ENCODE measurements at regions not wholly inside any gene's neighbourhood (a gene's known extent, or its start where the extent isn't known, plus 50 kb on each side); places are given as distances from the start of the nearest gene placed in this dataset.

GRCh38 chr20:4605166-4605565 lies 81.1 kb upstream of the PRNP start:
- H3K27ac ChIP-seq = no peak overlapping the region
- no peaks in the 10 kb centered on the region for H3K36me3 ChIP-seq
- no peaks in the 10 kb centered on the region for H3K27me3 ChIP-seq
- H3K9ac ChIP-seq = no peak overlapping the region
- no peak for TF ChIP-seq Cebpa-rat (IDR thresholded peaks at IDR 0.05)
- no peaks in the 10 kb centered on the region for H4K20me1 ChIP-seq
- no peak overlapping the region for H3K4me2 ChIP-seq
- H3K4me1 ChIP-seq = peaks cover 0 to 15% (median 3%) of the 10 kb centered on the region in 10 experiments; a peak in 10 of 20 replicates
- H3K4me3 ChIP-seq = no peak overlapping the region
- no peaks in the 10 kb centered on the region for H3K9me3 ChIP-seq (replicated peaks in 1 of 11)

GRCh38 chr20:4604580-4604979 lies 81.7 kb upstream of the PRNP start:
- no peak for TF ChIP-seq Cebpa-rat (IDR thresholded peaks at IDR 0.05)
- no peak overlapping the region for H3K4me3 ChIP-seq
- H3K4me2 ChIP-seq = no peak overlapping the region
- H3K9ac ChIP-seq = no peak overlapping the region
- no peaks in the 10 kb centered on the region for H4K20me1 ChIP-seq
- no peaks in the 10 kb centered on the region for H3K27me3 ChIP-seq
- H3K27ac ChIP-seq = no peak overlapping the region
- H3K36me3 ChIP-seq = no peaks in the 10 kb centered on the region
- no peaks in the 10 kb centered on the region for H3K9me3 ChIP-seq (replicated peaks in 1 of 11)
- peaks cover 0 to 13% (median 2%) of the 10 kb centered on the region in 10 experiments; a peak in 10 of 20 replicates for H3K4me1 ChIP-seq

DNA sequence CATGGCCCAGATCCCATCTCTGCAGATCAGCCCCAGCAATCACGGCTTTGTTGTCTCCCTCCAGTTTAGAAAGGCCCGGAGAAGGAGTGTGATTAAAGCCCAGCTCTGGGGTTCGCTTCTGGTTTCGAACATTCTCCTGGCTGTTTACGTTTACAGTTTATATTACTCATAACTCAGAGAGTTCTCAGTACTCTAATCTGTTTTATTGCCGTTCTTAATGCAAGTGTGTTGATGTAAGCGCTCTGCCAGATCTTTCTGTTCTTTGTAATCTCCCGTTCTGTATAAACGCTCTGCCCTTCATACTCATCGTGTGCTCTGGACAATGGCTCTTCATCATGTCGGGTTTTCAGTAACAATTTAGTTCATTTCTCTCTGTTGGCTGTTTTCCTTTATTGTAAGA lies 82.5 kb upstream of the PRNP start:
- no peaks in the 10 kb centered on the region for H3K27me3 ChIP-seq
- H3K9ac ChIP-seq = no peak overlapping the region
- no peak for TF ChIP-seq Cebpa-rat (IDR thresholded peaks at IDR 0.05)
- H3K27ac ChIP-seq = no peak overlapping the region
- H3K4me3 ChIP-seq = no peak overlapping the region
- no peaks in the 10 kb centered on the region for H4K20me1 ChIP-seq
- no peak overlapping the region for H3K4me2 ChIP-seq
- H3K9me3 ChIP-seq (replicated peaks in 1 of 11) = no peaks in the 10 kb centered on the region
- H3K36me3 ChIP-seq = no peaks in the 10 kb centered on the region
- H3K4me1 ChIP-seq = peaks cover 0 to 6% (median 0%) of the 10 kb centered on the region in 10 experiments; a peak in 6 of 20 replicates

DNA sequence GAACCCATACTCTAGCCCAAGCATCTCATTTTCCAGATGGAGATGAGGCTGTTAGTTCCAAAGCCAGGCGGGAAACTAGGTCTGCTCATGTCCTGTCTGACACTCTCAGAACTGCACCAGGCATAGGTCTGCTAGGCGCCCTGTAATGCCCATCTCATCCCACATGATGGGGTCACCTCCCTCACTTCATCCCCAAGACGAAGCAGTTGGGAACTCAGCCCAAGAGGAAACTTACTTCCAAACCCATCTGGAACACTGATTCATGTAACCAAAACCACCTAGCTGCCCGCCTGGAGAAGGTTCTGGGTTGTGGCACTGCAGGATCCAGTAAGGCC lies 84.0 kb upstream of the PRNP start:
- Histone ChIP-seq H3K4me2 (no peak overlapping the region), H3K4me3 (no peak overlapping the region), H3K9ac (no peak overlapping the region), H4K20me1 (no peaks in the 10 kb centered on the region), H3K27ac (no peak overlapping the region), H3K27me3 (no peaks in the 10 kb centered on the region), H3K4me1 (peaks cover 0 to under 1% (median 0%) of the 10 kb centered on the region in 10 experiments; a peak in 3 of 20 replicates), H3K9me3 (replicated peaks in 1 of 11) (peaks cover 0 to 3% (median 0%) of the 10 kb centered on the region in 11 experiments; a peak in 1 of 22 replicates), H3K36me3 (no peaks in the 10 kb centered on the region)
- no peak for TF ChIP-seq Cebpa-rat (IDR thresholded peaks at IDR 0.05)

GRCh38 chr20:4601630-4602296 lies 84.5 kb upstream of the PRNP start:
- H3K4me2 ChIP-seq = no peak overlapping the region
- no peaks in the 10 kb centered on the region for H4K20me1 ChIP-seq
- H3K9ac ChIP-seq = 0 out of 22 replicates have a peak overlapping the region, but pooled peaks of 1 of the 11 experiments have one; percentile 9
- no peak for TF ChIP-seq Cebpa-rat (IDR thresholded peaks at IDR 0.05)
- H3K4me3 ChIP-seq = no peak overlapping the region
- H3K36me3 ChIP-seq = no peaks in the 10 kb centered on the region
- H3K27ac ChIP-seq = no peak overlapping the region
- no peaks in the 10 kb centered on the region for H3K27me3 ChIP-seq
- peaks cover 0 to 4% (median 0%) of the 10 kb centered on the region in 11 experiments; a peak in 1 of 22 replicates for H3K9me3 ChIP-seq (replicated peaks in 1 of 11)
- no peaks in the 10 kb centered on the region for H3K4me1 ChIP-seq

GRCh38 chr20:4600308-4601014 lies 85.8 kb upstream of the PRNP start:
- TF ChIP-seq Cebpa-rat (IDR thresholded peaks at IDR 0.05) = no peak
- H3K36me3 ChIP-seq = no peaks in the 10 kb centered on the region
- no peaks in the 10 kb centered on the region for H3K4me1 ChIP-seq
- no peak overlapping the region for H3K4me2 ChIP-seq
- no peak overlapping the region for H3K9ac ChIP-seq
- H3K27me3 ChIP-seq = no peaks in the 10 kb centered on the region
- no peak overlapping the region for H3K27ac ChIP-seq
- H3K9me3 ChIP-seq (replicated peaks in 1 of 11) = peaks cover 0 to 4% (median 0%) of the 10 kb centered on the region in 11 experiments; a peak in 1 of 22 replicates
- H4K20me1 ChIP-seq = no peaks in the 10 kb centered on the region
- no peak overlapping the region for H3K4me3 ChIP-seq

DNA sequence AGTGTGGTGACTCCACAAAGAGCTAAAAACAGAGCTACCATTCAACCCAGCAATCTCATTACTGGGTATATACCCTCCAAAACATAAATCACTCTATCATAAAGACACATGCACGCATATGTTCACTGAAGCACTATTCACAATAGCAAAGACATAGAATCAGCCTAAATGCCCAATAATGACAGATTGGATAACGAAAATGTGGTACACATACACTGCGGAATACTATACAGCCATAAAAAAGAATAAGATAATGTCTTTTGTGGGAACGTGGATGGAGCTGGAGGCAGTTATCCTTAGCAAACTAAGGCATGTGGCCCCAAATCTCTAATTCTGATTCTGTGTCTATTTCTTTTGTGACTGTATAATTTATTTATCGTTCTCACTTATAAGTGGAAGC lies 89.0 kb upstream of the PRNP start:
- H3K27ac ChIP-seq = no peak overlapping the region
- no peaks in the 10 kb centered on the region for H3K36me3 ChIP-seq
- H3K9me3 ChIP-seq (replicated peaks in 1 of 11) = peaks cover 0 to 4% (median 0%) of the 10 kb centered on the region in 11 experiments; a peak in 1 of 22 replicates
- H3K4me1 ChIP-seq = peaks cover 0 to 8% (median 4%) of the 10 kb centered on the region in 10 experiments; a peak in 9 of 20 replicates
- H3K9ac ChIP-seq = no peak overlapping the region
- no peaks in the 10 kb centered on the region for H4K20me1 ChIP-seq
- H3K27me3 ChIP-seq = no peaks in the 10 kb centered on the region
- H3K4me3 ChIP-seq = no peak overlapping the region
- no peak for TF ChIP-seq Cebpa-rat (IDR thresholded peaks at IDR 0.05)
- H3K4me2 ChIP-seq = no peak overlapping the region

GRCh38 chr20:4593149-4593525 lies 93.1 kb upstream of the PRNP start:
- H3K27me3 ChIP-seq = no peaks in the 10 kb centered on the region
- no peaks in the 10 kb centered on the region for H3K36me3 ChIP-seq
- no peak for TF ChIP-seq Cebpa-rat (IDR thresholded peaks at IDR 0.05)
- no peak overlapping the region for H3K4me3 ChIP-seq
- peaks cover 0 to 12% (median 5%) of the 10 kb centered on the region in 10 experiments; a peak in 10 of 20 replicates for H3K4me1 ChIP-seq
- H3K9ac ChIP-seq = peak overlapping the region in 2 of 11 experiments; percentile 68 to 71; a peak in 2 of 22 replicates
- H3K9me3 ChIP-seq (replicated peaks in 1 of 11) = peaks cover 0 to 4% (median 0%) of the 10 kb centered on the region in 11 experiments; a peak in 1 of 22 replicates
- H3K4me2 ChIP-seq = peak overlapping the region in 9 of 11 experiments; percentile 60 to 84 (median 71); a peak in 13 of 22 replicates
- H4K20me1 ChIP-seq = no peaks in the 10 kb centered on the region
- no peak overlapping the region for H3K27ac ChIP-seq

GRCh38 chr20:4592316-4593148 lies 93.7 kb upstream of the PRNP start:
- no peaks in the 10 kb centered on the region for H3K27me3 ChIP-seq
- H3K36me3 ChIP-seq = no peaks in the 10 kb centered on the region
- peak overlapping the region in 7 of 11 experiments; percentile 15 to 55 (median 39); a peak in 9 of 22 replicates for H3K27ac ChIP-seq
- H3K9ac ChIP-seq = peak overlapping the region; percentile 53 to 73 (median 61); a peak in 21 of 22 replicates
- peaks cover 0 to 4% (median 0%) of the 10 kb centered on the region in 11 experiments; a peak in 1 of 22 replicates for H3K9me3 ChIP-seq (replicated peaks in 1 of 11)
- peak overlapping the region; percentile 47 to 70 (median 58) for H3K4me3 ChIP-seq
- no peaks in the 10 kb centered on the region for H4K20me1 ChIP-seq
- H3K4me1 ChIP-seq = peaks cover 0 to 12% (median 5%) of the 10 kb centered on the region in 10 experiments; a peak in 10 of 20 replicates
- no peak for TF ChIP-seq Cebpa-rat (IDR thresholded peaks at IDR 0.05)
- H3K4me2 ChIP-seq = peak overlapping the region; percentile 60 to 85 (median 71)

All from BLaER1 treated with 17β-estradiol and CSF1 and Interleukin-3, amounts not matched to agents 10 nM and 100 nM (cell line).